Left renal cortex interstitium (tissue), 4 donors: ENCODE measurements at regions not wholly inside any gene's neighbourhood (a gene's known extent, or its start where the extent isn't known, plus 50 kb on each side); places are given as distances from the start of the nearest gene placed in this dataset.

Experiments used
- DNase-seq, 4 donors: peaks; one replicate each; pipeline ENCODE4 v3.0.0-alpha.2; 2013; ENCODE audit warnings: low read depth in 4 of 4, low spot score in 2 of 4, missing footprints in 1 of 4

DNA sequence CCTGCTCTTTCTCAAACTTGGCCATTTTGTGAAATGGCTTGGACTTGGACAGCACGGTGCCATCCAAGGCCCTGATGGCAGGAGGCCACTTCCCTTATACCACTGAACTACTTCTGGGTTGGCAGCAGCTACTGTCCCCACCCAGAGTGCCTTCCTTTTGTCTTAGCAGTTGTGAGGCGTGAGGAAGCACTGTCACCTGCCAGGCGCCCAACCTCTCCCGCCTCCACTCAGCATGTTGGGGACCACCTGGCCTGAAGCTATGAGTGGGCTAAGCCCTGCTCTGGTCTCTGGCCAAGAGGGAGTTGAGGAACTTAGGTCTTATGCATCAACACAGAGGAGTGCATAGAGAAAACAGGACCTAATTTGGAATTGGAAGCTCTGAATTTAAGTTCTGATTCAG lies 276.0 kb downstream of the ENC1 start:
- DNase-seq: no peak

DNA sequence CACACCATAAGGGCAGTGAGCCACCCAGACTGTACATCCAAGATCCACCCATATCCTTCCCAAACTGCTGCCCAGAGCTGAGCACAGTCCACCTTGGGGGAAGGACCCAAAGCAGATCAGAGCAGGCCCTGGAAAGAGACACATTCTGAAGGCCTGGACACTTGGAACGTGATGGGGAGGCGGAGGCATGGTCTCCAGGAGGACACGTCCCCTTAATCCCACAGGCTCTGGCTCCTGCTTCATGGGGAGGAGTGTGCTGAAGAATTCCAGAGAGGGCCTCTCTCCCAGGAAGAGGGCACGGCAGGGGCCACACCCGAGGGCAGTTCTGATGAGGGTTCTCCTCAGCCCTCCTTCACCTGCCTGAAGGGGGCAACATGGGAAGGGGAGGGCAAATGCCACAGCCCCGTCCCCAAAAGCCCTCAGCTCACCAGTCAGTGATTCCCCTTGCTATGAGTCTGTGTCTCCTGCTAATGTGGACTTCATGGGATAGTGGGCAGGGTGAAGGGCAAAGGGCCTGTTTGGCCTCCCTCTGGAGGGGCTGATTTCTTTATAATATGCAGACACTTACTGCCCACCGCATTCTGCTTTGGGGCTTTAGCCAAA lies 276.8 kb downstream of the ENC1 start:
- DNase-seq: no peak

DNA sequence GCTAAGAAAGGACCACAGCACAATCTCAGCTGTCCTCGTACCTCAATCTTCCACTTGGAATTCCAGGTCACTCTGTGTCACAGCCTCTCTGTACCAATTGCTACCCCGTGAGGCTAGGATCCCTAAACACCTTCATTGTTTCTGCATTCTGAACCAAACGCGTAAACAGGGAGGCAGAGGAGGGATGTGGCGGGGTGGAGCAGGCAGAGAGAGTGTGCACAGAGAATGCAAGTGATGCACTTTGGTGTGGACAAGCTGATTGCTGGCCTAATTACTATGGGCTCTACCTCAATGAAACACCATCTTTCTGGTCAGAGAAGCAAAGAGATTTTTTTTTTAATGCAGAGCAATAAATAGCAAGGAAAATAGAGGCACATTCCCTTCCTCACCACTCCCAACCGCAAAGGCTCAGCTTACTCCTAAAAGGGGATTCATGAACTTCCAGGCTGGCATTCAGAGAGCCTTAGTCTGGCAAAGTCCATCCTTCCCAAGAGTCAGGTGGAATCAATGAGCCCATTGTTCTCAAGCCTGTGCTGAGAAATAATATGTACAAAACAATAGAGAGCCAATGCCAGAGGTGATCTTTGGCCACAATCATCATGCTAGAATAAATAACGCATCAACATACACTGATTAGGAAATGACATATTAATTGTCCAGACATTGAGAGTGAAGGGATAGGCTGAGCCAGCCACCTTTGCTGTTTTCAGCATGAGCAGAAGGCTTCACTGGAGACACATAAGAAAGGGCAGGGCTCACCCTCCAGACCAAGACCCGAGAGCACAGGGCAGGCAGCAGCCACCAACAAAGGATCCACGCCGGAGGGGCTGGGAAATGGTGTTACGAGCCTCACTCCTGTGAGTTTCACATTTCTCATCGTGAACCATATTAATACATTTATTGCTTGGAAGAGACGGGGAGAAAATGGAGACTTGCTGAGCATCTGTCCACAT lies 278.8 kb downstream of the ENC1 start:
- DNase-seq: no peak

DNA sequence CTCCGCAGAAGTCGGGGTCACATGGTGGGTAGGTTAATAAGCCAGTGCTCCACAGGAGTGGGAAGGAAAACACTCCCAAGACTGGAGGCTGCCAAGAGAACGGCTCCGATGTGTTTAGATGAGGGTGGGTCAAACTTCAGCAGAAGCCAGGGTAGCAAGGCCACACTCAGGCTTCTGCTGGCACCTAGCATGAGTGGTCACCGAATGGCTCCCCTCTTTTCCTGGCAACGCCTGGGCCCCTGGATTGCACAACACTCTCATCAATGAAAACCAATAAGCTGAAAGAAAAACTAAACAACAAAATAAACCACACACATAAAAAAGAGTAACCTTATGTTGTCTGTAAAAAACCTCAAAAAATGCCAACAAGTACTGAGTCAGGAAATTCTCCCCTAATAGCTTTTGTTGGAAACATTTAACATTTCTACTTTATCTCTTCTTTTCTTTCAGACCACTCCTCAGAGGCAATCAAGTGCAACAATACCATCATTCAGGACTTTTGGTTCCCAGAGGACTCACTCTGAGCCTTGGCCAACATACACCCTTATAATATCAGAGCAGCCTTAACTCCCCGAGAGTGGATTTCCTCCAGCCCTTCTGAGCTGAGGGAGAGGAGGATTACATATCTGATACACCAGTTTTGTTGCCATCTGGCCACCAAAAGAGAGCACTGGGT lies 279.9 kb downstream of the ENC1 start:
- DNase-seq: no peak

DNA sequence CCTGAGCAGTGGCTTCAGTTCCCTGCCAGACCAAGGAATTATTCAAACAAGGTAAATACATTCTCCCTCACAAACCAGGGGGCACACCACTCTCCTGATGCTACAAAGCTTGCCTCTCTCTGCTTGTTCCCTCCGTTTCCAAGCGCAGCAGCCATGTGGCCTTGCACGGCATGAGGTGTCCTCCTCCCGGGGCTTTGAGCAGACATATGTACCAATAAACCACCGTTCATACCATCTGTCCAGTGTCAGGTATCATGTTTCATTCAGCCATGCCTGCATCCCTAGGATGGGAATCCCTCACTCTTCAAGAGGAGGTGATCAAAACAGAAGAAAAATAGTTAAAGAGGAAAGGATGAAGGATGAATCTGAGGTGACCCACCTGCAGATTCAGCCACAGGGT lies 282.7 kb downstream of the ENC1 start:
- no peak for DNase-seq

DNA sequence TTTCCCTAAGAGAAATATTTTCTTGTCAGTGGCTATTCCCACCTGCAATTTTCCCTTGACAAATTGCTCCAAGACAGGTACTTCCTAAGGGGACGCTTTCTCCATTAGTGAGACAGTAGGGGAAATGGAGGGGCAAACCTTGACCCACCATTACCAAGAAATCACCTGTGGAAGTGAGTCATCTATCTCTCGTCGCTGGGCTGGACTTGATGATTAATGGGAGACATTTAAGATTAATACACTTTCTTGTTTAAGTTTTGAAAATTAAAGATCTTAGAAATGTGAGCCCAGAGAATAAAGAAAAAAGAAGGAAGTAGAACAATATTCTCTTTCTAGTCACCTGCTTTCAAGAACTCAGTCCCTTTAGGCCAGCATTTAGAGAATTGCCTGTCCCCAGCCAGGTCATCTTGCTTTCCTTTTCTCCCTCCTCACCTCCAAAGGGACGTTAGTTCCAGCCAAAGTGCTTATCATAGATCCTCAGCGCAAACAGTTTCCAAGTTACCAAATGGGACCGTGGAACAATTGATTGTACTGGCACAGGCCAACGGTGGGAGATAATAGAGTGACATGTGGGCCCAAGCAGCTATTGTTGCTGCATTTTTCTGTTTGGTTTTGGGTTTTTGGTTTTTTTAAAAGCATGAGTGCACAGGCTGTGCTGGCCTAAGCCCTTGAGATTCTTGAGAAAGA lies 284.4 kb downstream of the ENC1 start:
- DNase-seq: no peak

DNA sequence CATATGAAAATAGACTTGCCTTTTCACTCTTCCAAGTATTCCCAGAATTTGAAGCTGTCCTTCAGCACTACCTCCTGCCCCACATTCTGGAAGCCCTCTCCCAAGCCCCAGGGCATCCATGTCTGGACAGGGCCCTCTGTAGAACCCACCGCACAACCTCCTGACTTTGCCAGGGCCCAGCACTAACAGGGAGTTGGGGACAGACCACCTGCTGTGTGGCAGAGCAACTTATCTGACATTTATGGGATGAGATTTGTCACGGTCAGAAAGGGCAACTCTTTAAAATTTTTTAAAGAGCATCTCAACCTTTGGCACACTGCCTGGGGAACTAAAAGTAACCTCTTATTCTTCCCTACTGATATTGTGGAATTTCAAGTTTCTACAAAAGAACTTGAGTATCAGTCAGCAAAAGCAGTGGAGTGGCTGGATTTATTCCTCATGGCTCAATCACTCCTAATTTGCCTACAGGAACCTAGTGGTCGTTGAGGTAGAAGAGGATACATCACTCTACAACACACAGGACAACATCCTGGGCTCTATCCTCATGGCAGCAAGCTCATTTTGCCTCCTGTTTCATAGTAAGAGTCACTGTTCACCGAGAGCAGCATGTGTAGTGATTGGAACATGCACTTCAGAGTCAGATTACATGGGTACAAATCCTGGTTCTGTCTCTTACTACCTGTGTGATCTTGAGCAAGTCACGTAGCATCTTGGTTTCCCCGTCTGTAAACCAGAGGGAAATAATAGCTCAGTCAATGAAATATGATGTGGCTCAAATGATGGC lies 285.3 kb downstream of the ENC1 start:
- no peak for DNase-seq

DNA sequence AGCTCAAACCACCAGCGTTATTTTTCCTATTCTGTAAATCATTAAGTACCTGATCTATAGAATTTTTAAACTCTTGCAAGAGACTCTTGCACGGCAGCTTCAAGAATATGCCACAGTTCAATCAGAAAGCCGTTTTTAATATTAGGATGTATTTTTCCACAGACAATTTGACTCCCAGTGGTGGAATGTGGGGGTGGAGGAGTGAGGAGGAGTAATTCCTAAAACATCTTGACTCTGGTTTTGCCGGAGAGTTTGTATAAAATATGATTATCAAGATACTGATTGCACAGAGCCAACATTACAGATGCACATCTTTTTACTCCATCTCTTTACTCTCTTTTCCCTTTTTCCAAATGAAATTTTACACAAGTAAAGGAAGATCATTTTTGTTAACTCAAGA lies 288.3 kb downstream of the ENC1 start:
- no peak for DNase-seq

DNA sequence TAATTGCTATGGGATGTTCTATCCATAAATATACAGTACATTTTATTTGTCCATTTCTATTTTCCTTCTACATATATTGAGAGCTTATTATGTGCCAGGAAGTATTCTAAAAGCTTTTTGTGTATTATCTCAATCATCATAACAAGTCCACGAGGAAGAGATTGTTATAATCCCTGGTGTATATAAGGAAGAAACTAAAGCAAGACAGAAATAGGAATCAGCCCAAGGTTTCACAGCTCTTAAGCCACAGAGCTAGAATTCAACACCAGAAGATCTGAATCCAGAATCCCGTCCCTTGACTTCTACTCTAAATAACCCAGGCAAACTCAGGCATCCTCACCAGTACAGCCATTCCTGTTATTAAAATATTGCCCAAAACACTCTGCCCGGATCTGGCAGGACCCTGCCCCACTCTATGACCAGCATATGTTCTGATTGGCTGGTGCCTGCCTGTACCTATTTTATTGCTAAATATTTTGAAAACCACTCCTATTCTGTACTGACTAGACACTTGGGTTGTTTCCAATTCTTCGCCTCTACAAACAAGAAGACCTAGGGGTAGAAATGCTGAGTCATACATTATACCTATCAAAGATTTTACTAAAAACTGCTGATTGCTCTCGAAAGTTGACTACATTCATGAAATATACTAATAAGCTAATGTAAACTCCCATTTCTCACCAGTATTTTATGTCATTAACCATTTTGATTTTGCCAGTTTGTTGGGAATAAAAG lies 297.4 kb downstream of the ENC1 start:
- no peak for DNase-seq

DNA sequence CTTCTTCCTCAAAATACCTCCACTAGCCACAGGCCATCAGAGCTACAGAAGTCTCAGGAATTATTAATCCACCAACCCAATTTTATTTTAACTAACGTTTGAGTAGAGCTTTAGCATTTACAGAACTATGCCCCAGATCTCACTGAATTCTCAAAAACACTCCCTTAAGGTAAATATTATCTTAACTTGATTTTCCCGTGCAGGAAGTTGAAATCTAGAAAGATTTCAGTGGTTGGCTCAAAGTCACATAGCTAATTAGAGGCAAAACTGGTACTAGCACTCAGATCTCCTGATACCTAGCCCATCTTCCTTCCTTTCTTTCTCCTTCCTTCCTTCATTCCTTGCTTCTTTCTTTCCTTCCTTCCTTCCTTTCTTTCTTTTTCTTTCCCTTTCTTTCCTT lies 298.3 kb downstream of the ENC1 start:
- no peak for DNase-seq

DNA sequence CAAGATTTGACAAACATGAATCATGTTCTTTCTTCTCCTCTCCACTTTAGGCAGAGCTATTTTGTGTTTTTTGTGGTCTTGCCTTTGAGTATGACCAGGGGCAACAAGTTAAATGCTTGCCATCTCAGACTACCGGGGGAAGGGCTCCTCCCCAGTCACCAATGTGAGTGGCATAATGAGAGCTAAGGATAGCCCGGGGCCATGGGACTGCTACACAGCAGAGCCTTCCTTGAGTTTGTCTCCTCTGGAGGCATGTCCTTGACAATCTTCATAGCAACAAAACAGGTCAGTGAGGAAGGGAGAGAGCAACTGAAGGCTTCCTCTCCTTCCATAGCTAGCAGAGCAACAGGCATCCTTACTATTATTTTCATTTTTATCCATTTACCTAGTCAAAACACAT lies 299.3 kb downstream of the ENC1 start:
- no peak for DNase-seq

DNA sequence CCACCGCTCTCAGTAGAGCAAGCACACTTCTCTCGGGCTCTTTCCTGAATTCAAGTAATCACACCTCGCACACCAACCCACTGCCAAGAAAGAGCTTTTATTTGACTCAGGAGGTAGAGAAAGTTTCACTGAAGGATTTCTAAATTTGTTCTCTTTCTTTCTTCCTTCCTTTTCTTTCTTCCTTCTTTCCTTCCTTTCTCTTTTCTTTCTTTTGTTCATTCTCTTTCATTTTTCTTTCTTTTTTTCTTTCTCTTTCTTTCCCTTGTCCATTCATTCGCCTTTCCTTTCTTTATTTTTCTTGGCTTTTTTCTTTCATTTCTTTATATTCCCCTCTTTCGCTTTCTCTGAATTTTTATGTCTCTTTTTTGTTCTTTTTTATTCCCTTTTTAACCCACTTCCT lies 300.1 kb downstream of the ENC1 start:
- DNase-seq: no peak

DNA sequence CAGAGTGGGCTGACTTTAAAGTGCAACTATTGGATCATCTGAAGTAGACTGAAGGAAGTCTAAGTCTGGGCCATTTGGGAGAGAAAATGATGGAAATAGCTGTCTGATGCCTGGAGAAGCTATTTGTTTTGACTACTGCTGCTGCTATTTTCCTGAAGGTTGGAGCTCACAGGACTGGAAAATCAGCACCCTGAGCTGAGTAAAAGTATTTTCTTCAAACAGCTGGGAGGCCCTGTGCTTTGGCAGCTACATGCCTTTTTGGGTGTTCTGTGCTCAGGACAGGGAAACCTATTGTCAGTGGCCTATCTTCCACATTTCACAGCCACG lies 302.6 kb downstream of the ENC1 start:
- DNase-seq: no peak

DNA sequence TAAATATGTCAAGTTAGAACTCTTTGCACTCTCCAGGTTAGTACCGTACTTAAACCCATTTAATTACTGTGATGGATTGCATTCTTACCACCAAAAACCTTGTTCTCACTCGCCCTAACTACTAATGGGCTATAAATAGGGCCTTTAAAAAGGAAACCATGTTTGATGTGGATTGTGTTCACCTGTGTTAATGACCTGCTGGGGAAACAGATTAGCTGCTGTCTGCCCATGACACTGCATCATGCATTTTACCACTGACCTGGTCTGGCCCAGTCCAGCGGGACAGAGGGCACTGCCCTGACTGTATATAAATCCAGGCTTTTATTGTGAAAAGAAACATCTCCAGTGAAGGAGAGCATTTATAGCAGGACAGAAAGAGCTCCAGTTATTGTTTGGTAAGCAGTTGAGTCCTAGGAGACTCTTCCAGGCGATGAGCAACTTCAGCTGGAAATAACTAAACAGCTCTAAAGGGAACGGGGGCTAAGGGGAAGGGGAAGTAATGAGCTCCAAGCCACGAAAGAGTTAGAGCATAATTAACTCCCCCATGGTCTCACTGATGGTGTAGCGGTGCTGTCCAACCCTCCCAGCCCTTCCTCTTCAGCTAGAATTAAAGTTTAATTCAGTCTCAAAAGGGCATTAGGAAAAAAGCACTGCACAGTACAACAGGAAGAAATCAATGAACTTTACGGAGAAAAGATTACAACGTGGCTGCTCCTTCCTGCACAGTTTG lies 303.1 kb downstream of the ENC1 start:
- DNase-seq: no peak

DNA sequence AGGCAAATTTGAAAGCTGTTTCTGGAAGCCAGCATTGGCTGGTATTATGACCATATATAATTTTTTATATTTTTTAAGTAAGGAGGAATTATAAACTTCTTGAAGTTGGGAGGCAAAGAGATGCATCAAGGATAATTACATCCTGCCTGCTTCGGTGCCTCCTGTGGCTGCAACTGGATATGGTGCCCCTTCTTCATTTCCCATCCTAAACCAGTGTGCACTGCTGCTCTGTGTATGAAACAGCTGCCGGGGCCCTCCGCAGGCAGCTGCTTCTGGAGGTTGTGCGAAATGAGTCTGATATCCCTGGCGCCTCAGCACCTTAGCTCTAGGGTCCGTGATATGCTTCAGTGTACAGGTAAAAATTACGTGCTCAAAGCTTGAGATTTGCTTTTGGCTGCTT lies 304.2 kb downstream of the ENC1 start:
- DNase-seq: no peak

DNA sequence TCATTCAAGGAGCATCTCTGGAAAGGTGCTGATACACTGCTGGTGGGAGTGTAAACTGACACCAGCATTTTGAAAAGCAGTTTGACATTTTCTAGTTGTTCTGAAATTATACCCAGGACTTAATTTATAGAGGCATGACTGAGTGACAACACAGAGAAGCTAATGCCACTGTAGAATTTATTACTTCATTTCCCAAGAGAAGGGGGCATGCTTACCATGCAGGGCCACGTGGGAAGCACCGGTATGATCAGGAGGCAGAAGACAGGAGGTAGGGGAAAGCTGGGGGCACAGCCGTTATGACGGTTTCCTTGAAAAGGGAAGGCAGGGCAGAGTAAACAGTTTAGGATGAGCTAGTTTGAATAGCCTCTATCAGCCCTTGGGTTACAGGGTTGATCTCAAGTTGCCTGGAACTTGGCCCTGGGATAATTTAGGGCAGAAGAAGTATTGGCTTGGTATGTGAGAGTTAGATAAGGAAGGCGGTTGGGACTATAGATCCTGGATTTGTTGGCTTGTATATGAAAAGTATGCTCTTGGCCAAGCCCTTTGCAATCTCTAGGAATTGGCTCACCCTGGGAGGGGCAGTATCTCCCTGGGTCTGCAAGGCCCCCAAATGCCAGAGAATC lies 305.7 kb downstream of the ENC1 start:
- no peak for DNase-seq

DNA sequence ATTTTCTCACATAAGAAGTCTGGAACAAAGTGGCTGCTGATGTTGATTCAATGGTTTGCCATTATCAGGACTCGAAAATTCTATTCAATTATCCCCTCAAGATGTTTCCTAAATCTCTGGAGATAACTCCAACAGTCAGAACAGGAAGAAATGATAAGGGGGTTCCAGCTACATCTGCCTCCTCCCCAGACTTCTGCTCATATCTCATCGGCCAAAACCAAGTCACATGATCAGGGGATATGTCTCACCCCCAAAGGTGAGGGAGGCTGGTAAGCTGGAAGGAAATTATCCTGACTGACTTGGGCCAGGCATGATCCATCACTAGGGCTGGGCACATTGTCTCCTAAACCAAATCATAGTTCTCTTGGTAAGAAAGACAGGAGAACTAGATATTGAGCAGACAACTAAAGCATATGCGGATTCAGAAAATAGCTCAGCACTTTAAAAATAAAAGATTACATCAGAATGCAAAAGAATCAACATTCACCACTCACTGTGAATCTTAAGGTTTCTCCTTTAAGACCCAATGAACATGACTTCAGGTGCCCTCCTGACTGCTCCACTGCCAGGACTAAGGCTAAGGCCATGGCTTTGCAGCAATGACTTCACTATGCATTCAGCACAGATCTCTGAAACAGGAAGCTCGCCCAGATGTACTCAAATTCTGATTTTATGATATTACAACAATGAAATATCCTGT lies 306.3 kb downstream of the ENC1 start:
- DNase-seq: no peak

DNA sequence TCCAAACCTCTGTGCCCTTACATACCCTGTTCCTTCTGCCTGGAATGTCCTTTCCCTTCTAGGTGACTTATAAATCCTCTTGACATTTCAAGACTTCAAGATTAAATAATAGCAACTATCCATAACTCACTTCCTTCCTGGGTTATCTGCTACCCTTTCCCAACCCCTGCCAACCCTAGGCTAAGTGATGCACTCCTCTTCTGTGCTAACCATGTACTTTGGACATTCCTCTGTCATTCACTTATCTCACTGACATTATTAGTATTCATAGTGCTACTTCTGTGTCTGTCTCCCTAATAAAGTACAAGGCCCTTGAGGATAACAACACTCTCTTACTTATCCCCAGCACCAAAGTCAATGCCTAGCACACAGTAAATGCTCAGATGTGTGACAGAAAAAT lies 307.1 kb downstream of the ENC1 start:
- DNase-seq: no peak
